ENCODE measurements at regions not wholly inside any gene's neighbourhood (a gene's known extent, or its start where the extent isn't known, plus 50 kb on each side); places are given as distances from the start of the nearest gene placed in this dataset.
A peak's percentile ranks its signal among the peaks of the same experiment; 100 is the strongest.
"Not testable (repeated sequence)": the region's sequence is repeated elsewhere in the genome, so short reads cannot be mapped to it uniquely, and the experiment has no call there.

- DNase-seq (ENCODE audit: low read depth), result no peak
Measured at GRCh38 chr4:186813377-186814068, 89.9 kb upstream of the FAT1 start.

- DNase-seq (ENCODE audit: low read depth), result no peak
Measured at GRCh38 chr4:186814535-186815070, 90.9 kb upstream of the FAT1 start.

- no peak for DNase-seq (ENCODE audit: low read depth)
Measured at GRCh38 chr4:186819342-186820086, 95.9 kb upstream of the FAT1 start.

GRCh38 chr4:186820391-186820891 lies 96.8 kb upstream of the FAT1 start:
- peak; percentile 33 for DNase-seq (ENCODE audit: low read depth)

GRCh38 chr4:186823989-186824388 lies 100.3 kb upstream of the FAT1 start:
- no peak for DNase-seq (ENCODE audit: low read depth)

GRCh38 chr4:186825069-186825468 lies 101.4 kb upstream of the FAT1 start:
- no peak for DNase-seq (ENCODE audit: low read depth)

- DNase-seq (ENCODE audit: low read depth), result no peak
Measured at GRCh38 chr4:186826006-186826405, 102.3 kb upstream of the FAT1 start.

- no peak for DNase-seq (ENCODE audit: low read depth)
Measured at GRCh38 chr4:186826846-186827533, 103.3 kb upstream of the FAT1 start.

- no peak for DNase-seq (ENCODE audit: low read depth)
Measured at GRCh38 chr4:186827534-186827897, 103.9 kb upstream of the FAT1 start.

- no peak for DNase-seq (ENCODE audit: low read depth)
Measured at GRCh38 chr4:186829097-186829496, 105.4 kb upstream of the FAT1 start.

- peak; percentile 70 for DNase-seq (ENCODE audit: low read depth)
Measured at GRCh38 chr4:186829740-186830449, 106.2 kb upstream of the FAT1 start.

GRCh38 chr4:186831574-186831973 lies 107.9 kb upstream of the FAT1 start:
- peak; percentile 18 for DNase-seq (ENCODE audit: low read depth)

- no peak for DNase-seq (ENCODE audit: low read depth)
Measured at GRCh38 chr4:186832906-186833305, 109.2 kb upstream of the FAT1 start.

GRCh38 chr4:186837463-186837862 lies 113.8 kb upstream of the FAT1 start:
- DNase-seq (ENCODE audit: low read depth), result not testable (repeated sequence)

- no peak for DNase-seq (ENCODE audit: low read depth)
Measured at GRCh38 chr4:186838295-186838694, 114.6 kb upstream of the FAT1 start.

GRCh38 chr4:186839122-186840037 lies 115.7 kb upstream of the FAT1 start:
- DNase-seq (ENCODE audit: low read depth), result peak; percentile 58

GRCh38 chr4:186840222-186840701 lies 116.6 kb upstream of the FAT1 start:
- DNase-seq (ENCODE audit: low read depth), result no peak

- no peak for DNase-seq (ENCODE audit: low read depth)
Measured at GRCh38 chr4:186840771-186841301, 117.2 kb upstream of the FAT1 start.

GRCh38 chr4:186844059-186844681 lies 120.5 kb upstream of the FAT1 start:
- DNase-seq (ENCODE audit: low read depth), result peak; percentile 49

Data from HT1080 (cell line).